Pulmonary artery endothelial cell (primary cell): ENCODE measurements at regions not wholly inside any gene's neighbourhood (a gene's known extent, or its start where the extent isn't known, plus 50 kb on each side); places are given as distances from the start of the nearest gene placed in this dataset.

Experiments used
- DNase-seq: peaks from one replicate; pipeline ENCODE4 v3.0.0-alpha.2; 2011; ENCODE audit warnings: low read depth, low spot score

DNA sequence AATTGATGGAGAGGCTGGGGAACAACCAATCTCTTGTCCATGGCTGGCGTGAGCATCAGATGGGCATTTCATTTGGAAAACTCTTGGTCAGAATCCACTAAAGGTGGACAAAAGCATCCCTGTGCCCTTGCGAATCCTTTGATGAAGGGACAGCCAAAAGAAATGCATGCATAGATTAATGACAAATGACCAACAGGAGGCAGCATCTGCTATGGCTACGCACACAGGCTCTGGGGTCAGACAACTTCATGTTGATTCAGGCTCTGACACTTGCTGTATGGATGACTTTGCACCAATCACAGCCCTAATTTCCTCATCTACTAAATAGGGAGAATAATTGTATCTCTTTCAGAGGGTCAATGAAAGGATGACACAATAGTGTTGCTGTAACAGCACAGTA, 117.5 kb downstream of the ASCL4 start:
- no peak for DNase-seq

DNA sequence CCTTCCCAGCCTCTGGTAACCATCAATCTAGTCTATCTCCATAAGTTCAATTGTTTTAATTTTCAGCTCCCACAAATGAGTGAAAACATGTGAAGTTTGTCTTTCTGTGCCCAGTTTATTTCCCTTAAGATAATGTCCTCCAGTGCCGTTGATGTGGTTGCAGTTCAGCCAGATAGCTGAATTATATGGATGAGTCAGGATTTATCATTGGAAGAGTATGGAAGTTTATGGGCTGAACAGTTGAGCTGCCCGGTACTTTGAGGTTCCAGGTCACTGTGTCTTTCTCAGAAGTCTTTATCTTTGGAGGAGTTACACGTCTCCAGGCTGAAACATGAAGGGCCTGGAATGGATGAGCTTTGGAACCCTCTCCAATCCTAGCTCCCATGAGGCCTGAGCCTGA, 120.1 kb downstream of the ASCL4 start:
- DNase-seq = no peak

DNA sequence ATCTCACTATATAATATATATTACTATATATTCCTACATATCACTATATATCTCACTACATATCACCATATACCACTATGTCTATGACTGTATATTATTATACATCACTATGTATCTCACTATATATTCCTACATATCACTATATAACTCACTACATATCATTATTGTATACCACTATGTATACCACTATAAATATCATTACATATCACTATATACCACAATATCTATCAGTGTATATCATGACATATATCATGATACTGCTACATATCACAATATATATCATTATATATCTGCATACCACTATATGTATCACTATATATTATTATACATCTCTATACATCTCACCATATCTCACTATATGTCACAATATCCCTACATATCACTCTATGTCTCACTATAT, 121.5 kb downstream of the ASCL4 start:
- no peak for DNase-seq

DNA sequence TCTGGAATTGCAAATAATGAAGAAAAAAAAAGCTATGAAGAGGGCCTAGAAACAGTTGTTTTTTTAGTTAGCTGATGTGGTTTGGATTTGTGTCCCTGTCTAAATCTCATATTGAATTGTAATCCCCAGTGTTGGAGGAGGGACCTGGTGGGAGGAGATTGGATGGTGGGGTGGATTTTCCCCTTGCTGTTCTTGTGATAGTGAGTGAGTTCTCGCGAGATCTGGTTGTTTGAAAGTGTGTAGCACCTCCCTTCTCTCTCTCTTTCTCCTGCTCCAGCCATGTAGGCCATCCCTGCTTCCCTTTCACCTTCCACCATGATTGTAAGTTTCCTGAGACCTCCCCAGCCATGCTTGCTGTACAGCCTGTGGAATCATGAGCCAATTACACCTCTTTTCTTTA, 126.1 kb downstream of the ASCL4 start:
- no peak for DNase-seq

DNA sequence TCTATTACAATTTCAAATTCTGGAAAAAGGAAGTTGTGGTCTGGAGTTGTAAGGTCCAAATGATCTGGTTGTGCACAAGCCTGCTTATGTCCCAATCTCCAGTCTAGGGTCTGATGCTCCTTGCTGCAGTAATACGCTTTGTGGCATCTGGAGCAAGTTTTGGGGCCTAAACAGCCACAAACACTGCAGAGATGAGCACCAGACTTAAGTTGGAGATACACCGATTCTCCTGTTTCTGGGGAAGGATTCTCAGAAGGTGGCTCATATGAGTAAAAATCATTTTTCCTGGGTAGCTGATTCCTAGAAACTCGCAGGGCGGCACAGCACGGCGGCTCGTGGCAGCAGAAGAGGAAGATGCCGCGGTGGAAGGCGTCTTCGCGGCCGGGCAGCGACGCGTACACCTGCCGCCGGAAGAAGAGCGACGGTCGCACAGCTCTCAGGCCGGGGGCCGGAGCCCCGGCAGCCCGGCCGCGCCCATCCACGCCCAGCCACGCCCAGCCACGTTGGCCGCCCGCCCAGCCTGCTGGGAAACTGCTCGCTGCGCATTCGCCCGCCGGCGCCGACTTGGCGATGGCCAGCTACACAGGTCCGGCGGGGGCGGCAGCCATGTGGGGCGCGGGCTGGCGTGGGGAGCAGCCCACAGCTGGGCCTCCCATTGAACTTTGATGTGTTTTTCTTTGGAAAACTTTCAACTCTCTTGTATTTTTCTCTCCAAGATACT, 129.0 kb downstream of the ASCL4 start:
- no peak for DNase-seq

DNA sequence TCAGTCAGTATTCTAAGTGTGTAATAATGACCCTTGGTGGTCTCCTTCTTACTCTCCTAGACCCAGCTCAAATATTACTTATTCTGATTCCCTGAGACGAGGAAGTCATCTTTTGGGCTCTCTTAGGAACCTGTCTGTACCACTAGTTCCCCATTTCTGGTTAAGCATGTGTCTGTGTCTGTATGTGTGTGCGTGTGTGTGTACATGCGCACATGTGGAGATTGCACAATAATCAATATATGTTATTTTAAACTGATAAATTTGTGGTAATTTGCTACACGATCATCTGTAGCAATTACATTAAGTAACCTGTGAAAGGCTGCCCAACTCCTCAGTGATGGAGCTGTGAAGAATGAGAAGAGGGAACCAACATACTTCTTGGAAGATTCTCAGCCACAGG, 132.2 kb downstream of the ASCL4 start:
- DNase-seq = no peak

DNA sequence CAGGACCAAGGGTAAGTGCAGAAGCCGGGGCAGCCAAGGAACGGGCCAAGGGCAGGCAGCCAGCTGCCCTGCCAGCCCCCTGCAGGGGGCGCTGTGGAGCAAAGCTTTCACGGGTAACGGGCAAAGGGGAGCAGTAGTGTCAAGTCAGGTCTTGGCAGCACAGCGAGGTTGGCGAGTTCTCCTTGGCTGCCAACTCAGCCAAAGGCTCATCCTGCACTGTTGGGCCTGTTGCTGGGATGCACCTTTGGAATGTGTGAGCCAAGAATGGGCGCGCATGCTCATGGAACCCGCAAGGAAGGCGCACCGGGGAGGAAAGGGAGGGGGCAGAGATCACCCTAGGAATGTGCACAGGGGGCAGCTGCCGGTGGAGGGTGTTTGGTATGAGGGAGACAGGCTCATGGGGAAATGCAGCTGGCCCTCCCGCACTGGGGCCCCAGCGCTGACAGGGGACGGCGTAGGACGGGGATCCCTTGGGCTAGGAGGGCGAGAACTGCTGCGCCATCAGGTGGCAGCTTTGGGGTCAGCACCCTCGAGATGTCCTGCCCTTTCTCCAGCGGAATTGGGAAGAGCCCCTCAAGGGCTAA, 138.0 kb downstream of the ASCL4 start:
- no peak for DNase-seq

DNA sequence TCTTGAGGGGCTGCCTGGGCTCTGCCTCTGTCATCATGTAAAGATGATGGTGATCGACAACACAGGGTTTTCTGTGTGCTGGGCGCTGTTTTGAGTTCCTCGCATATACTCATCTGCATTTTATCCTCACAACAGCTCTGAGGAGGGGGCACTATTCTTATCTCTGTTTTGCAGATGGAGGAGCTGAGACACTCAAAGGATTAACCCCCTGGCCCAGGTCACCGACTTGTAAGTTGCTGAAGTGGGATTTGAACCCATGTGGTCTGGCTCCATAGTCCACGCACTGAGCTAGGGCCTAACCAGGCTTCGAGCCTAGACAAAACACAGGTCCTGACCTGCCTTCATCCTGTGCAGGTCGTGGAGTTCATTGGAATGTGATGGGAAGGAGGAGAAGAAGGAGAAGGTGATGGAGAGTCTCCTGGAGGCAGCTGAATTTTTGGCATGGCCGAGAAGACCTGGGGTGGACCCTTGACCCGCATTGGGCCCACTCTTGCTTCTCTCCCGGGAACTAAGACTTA, 140.0 kb downstream of the ASCL4 start:
- DNase-seq = no peak

DNA sequence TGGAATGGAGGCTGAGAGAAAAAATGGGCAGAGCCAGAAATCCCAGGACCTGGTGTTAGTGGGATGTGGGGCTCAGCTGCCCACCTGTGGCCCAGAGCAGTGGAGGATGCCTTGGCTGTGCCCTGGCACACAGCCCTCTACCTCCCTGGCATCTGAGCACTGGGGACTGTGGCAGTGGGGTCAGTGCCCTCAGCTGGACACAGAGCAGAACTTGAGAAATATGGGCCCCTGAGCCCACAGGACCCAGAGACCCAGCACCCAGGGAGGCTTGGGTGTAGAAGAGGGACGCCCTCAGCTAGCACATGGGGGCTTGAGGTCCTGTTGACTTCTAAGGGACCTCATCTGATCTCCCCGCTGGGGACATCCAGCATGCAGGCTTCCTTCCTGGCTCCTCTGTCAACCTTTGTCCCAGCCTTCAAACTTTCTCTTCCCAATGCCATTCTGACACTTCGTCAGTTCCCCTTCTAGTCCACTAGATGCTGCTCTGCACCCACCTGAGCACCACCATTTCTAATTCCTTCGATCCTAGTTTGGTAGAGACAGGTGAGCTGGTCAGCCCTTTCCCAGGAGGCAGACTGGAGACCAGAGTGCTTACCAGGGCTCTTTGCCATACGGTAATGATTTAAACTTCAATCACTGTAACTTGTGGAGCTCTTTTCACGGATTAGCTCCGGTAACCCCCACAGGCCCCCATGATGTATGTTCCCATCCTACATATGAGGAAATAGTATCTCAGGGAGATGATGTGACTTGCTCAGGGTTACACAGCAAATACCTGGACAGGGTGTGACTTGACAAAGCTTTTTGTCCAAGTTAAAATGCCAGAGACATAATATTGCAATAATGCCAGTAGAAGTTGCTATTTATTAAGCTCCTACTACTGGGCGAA, 143.7 kb downstream of the ASCL4 start:
- DNase-seq = no peak

DNA sequence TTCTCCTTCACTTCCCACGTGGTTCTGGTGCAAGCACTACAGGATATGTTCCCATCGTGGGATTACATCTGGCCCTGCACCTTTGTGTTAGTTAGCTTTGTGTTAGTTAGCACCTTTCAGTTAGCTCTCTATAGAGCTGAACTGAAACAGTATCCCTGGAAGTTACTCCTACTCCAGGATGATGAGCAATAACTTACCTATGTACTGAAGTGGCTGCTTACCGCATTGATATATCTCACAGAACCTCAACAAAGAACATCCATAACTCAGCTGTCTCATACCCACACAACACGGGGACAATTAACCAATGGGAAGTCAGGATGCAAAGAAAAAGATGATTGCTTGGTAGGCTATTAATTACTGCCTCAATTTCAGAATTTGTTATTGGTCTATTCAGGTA, 146.6 kb downstream of the ASCL4 start:
- DNase-seq = no peak

DNA sequence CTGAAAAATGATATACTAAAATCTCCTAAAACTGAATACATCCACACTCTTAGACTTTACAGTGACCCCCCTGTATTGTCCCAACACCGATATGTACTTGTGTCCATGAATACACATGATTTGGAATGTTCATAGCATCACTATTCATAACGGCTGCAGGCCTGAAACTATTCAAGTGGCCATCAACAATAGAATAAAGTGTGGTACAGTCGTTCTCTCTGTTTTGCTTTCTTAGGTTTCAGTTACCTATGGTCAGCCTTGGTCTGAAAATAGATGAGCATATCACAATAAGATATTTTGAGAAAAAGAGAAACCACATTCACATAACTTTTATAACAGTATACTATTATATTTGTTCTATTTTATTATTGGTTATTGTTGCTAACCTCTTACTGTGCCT, 150.6 kb downstream of the ASCL4 start:
- DNase-seq = no peak

DNA sequence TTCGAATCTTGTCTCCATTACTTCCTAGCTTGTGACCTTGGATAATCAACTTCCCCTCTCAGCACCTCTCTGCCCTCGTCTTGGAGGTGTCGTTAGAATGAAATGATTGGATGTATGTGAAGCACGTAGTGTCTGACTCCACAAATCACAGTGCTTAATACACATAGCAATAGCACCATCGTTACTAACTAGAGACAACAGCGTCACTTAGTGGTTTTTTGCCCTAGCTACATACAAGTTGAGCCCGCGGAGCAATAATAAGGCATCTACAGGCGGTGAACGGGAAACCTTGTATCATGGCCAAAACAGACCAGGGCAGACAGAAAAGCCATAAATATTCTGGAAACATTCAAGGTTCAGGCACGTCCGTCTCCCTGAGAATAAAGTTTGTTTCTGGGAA, 154.9 kb downstream of the ASCL4 start:
- no peak for DNase-seq

DNA sequence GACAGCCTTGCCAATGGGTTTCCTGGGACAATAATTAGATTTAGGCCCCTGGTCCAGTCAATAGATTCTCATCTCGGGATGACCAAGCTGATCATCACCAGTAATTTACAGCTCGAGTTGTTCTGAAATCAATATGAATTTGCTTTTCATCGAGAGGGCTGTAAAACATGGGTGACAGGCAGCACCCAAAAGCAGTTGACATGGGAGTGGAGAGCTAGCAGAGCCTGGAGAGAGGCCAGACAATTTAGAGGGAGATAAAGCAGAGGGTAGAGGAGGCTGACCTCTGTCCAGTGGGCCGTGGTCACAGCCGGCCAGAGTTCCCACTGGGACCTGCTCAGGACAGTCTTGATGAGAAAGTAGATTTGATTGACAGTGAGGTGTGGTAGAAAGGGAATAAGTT, 157.3 kb downstream of the ASCL4 start:
- no peak for DNase-seq

DNA sequence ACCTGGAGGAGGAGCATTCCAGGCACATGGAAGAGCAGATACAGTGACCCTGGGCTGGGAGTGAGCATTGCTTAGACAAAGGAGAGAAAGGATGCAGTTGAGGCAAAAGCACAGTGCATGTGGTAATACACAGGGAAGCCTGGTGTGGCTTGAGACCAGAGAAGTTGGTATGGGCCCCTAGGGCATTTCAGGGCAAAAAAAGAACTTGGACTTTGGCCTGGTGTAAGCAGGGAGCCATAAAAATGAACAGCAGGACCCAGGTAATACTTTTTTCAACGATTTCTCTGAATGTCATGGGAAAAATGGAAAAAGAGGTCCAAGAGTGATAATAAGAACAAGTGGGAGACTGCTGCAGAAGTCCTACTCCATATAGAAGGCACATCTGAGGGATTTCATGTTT, 163.9 kb downstream of the ASCL4 start:
- no peak for DNase-seq

DNA sequence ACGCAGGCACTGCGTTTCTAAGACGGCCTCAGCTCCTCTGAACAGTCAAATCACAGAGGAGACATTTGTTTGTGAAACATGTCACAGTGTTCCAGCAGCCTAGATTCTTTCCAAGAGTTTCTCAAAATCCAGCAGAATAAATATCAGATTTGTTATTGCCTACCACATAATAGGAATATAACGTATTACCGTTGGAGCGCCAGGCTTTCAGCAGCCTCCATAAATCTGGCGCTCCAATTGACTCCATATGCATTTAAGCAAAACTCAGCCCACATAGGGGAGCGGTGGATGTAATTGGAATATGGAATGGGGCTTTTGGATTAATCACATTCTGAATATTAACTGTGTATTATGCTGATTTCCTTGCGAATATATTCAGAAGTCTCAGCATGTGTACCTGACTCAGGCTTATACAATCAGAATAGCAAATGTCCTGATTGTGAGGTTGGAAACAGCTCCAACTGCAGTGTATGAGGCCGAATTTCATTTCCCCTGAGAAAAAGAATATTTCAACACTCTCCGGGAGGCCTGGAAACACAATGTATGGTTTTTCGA, 174.0 kb downstream of the ASCL4 start:
- DNase-seq = no peak

DNA sequence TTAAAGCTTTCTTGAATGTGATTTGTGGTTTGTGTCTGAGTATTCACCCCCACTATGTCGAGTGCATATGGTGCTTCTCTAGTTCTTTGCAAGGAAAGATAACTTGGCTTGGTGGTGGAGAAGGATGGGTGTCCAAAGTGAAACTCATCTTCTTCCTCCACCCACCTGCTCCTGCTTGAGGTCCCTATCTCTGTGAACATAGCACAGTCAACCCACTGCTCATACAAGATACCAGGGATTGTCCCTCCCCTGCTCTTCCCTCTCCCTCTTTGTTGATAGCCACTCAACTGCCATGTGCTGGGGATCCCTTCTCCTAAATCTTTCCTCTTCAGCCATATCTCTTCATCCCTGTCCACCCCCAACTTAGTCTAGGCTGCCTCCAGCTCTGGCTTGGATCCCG, 176.5 kb downstream of the ASCL4 start:
- DNase-seq = no peak

DNA sequence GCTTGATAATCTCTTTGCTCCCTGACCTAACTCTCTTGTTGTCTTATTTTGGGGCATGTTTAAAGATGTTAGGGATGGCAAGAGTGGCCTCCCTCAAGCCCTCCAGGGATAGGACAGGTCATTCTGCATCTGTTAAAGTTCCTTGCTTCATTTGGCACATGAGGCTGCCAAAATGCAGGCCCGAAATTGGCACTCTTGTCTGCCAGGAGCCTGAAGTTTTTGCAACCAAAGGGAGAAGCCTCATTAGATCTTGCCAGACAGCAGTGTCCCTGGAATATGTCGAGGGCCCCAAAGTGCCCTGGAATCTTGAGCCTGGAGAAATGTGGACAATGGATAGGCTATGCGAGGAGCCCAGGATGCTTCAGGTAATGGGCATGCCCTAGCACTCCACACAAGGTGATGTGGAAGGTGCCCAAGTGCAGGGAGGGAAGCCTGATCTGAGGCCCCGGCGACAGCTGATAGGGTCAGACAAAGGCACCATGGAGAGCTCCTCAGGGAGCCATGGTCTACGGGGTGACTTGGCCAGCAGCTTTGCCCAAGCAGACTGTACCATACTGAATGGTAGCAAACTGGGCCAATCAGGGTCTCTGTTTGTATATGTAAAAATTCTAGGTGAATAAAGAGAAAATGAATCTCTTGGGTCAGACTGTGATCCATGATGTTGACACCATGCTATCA, 173.0 kb upstream of the WSCD2 start:
- no peak for DNase-seq

DNA sequence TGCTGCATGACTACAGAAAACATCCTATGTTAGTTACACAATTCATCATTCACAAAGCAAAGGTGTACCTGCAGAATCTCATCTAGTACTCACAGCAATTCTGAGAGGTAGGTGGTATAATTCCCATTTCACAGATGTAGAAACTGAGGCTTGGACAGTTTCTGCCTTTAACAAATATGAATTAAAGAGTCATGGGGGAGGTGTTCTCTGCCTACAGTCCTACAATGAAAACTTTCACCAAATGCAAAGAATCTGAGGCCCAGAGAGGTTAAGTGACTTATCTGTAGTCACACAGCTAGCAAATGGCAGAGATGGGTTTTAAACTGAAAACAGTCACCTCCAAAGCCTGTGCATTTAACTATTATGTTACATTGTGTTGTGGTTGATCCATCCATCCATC, 171.6 kb upstream of the WSCD2 start:
- DNase-seq = no peak

DNA sequence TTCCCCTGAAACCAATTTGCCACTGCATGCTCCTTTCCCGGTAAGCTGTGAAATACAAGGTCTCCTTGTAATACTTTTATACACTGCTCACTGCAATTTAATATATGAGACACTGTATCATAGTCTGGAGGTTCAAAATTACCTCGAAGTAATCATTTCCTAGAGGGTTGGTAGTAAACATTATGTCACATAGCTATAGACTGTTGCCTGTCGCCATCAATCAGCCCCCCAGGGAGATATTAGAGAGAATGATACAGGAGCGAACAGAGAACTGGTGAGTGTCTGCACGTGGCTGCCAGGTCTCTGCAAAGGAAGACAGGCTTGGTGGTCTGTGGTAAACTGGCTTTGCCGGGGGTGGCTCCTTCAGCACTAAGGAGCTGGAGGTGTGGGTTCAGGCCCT, 165.5 kb upstream of the WSCD2 start:
- DNase-seq = no peak

DNA sequence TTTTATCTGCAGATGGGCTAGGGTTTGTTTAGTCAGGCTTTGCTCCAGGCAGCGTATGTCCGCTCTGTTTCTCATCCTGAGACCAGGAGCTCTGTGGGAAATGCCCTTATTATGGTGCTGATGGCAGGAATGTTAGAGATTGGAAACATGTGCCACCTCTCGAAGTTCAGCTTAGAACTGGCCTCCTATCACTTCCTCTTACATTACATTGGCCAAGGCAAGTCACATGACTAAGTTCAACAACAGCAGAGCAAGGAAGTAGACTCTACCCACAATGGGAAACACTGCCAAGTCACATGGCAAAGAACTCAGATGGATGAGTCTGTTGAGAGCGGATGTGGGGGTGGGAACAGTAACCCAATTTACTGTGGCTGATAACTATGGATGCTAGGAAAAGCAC, 161.9 kb upstream of the WSCD2 start:
- DNase-seq = no peak

DNA sequence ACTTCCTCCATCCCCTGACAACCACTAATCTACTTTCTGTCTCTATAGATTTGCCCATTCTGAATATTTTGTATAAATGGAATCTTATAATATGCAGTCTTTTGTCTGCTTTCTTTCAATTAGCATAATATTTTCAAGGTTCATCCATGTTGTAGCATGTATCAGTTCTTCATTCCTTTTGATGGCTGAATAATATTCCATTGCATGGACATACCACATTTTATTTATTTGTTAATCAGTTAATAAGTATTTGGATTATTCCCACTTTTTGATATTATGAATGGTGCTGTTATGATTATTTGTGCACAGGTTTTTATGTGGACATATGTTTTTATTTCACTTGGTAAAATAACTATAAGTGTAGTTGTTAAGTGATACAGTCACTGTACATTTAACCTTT, 155.1 kb upstream of the WSCD2 start:
- DNase-seq = no peak

DNA sequence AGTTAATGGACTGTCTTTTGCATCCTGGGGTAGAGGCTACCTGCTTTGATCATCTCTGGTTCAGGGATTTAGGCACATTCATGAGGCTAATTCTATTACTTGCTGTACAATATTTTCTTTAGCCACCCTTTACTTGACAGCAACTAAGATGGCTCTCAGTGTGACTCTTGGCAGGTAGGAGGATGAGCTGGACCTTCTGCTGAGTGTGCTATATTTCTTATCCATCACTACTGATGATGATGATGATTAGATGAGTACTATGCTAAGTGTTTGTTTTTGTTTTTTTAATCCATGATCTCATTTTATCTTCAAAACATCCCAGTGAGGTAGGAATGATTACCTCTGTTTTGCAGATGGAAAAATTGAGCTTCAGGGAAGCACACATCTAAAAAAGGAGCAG, 152.8 kb upstream of the WSCD2 start:
- DNase-seq = no peak
